ENCODE measurements at regions not wholly inside any gene's neighbourhood (a gene's known extent, or its start where the extent isn't known, plus 50 kb on each side); places are given as distances from the start of the nearest gene placed in this dataset.
"Not testable (repeated sequence)": the region's sequence is repeated elsewhere in the genome, so short reads cannot be mapped to it uniquely, and the experiment has no call there.

- no peak for DNase-seq
These were observed 123.6 kb upstream of the TNPO1 start for GRCh38 chr5:72692651-72693442.

- no peak for DNase-seq
These were observed 124.2 kb upstream of the TNPO1 start for GRCh38 chr5:72692231-72692637.

GRCh38 chr5:72691751-72692150 lies 124.7 kb upstream of the TNPO1 start:
- no peak for DNase-seq

- DNase-seq, result no peak
These were observed 127.5 kb upstream of the TNPO1 start for GRCh38 chr5:72688916-72689315.

GRCh38 chr5:72687288-72687687 lies 129.2 kb upstream of the TNPO1 start:
- no peak for DNase-seq

GRCh38 chr5:72682561-72682960 lies 133.9 kb upstream of the TNPO1 start:
- DNase-seq, result no peak

GRCh38 chr5:72681781-72682180 lies 134.7 kb upstream of the TNPO1 start:
- no peak for DNase-seq

- no peak for DNase-seq
These were observed 139.0 kb upstream of the TNPO1 start for GRCh38 chr5:72677447-72677846.

- not testable (repeated sequence) for DNase-seq
These were observed 139.6 kb upstream of the TNPO1 start for GRCh38 chr5:72676831-72677230.

- no peak for DNase-seq
These were observed 142.8 kb upstream of the TNPO1 start for GRCh38 chr5:72673623-72674022.

- DNase-seq, result no peak
These were observed 143.3 kb upstream of the TNPO1 start for GRCh38 chr5:72673180-72673579.

- no peak for DNase-seq
These were observed 148.8 kb upstream of the TNPO1 start for GRCh38 chr5:72667708-72668107.

GRCh38 chr5:72662936-72663335 lies 153.5 kb upstream of the TNPO1 start:
- no peak for DNase-seq

- DNase-seq, result no peak
These were observed 154.2 kb upstream of the TNPO1 start for GRCh38 chr5:72662305-72662704.

GRCh38 chr5:72661405-72661804 lies 154.2 kb upstream of the ZNF366 start:
- no peak for DNase-seq

GRCh38 chr5:72659726-72660125 lies 152.5 kb upstream of the ZNF366 start:
- no peak for DNase-seq

GRCh38 chr5:72658761-72659540 lies 151.7 kb upstream of the ZNF366 start:
- DNase-seq, result no peak

- no peak for DNase-seq
These were observed 151.0 kb upstream of the ZNF366 start for GRCh38 chr5:72658161-72658560.

- DNase-seq, result no peak
These were observed 149.7 kb upstream of the ZNF366 start for GRCh38 chr5:72656756-72657513.

- no peak for DNase-seq
These were observed 149.1 kb upstream of the ZNF366 start for GRCh38 chr5:72656331-72656730.

- DNase-seq, result no peak
These were observed 147.0 kb upstream of the ZNF366 start for GRCh38 chr5:72654231-72654630.

- no peak for DNase-seq
These were observed 146.4 kb upstream of the ZNF366 start for GRCh38 chr5:72653586-72653985.

GRCh38 chr5:72651779-72652178 lies 144.6 kb upstream of the ZNF366 start:
- no peak for DNase-seq

- DNase-seq, result no peak
These were observed 143.9 kb upstream of the ZNF366 start for GRCh38 chr5:72651109-72651508.
